Ectodermal cell (in vitro differentiated cells): ENCODE measurements at regions not wholly inside any gene's neighbourhood (a gene's known extent, or its start where the extent isn't known, plus 50 kb on each side); places are given as distances from the start of the nearest gene placed in this dataset.

Experiments used
- H3K27ac ChIP-seq: 2 replicates; pipeline ENCODE4 v1.7.0; 2013; ENCODE audit warnings: mild to moderate bottlenecking, low read depth, low read length; ENCODE audit not compliant: insufficient read depth, poor library complexity, severe bottlenecking
- H3K27me3 ChIP-seq: 2 replicates; pipeline ENCODE4 v1.7.0; 2013; ENCODE audit warnings: mild to moderate bottlenecking, low read length; ENCODE audit not compliant: insufficient read depth, control insufficient read depth, poor library complexity, severe bottlenecking
- H3K36me3 ChIP-seq: one replicate; pipeline ENCODE4 v1.7.0; 2013; ENCODE audit warnings: low read length; ENCODE audit not compliant: control insufficient read depth, insufficient read depth
- H3K4me1 ChIP-seq: one replicate; pipeline ENCODE4 v1.7.0; 2013; ENCODE audit warnings: low read length; ENCODE audit not compliant: control insufficient read depth, insufficient read depth
- H3K4me3 ChIP-seq: 2 replicates; pipeline ENCODE4 v1.7.0; 2013; ENCODE audit warnings: low read depth, low read length, control low read depth; ENCODE audit not compliant: insufficient read depth
- H3K9me3 ChIP-seq: 2 replicates; pipeline ENCODE4 v1.7.0; 2013; ENCODE audit warnings: mild to moderate bottlenecking, low read length, moderate library complexity; ENCODE audit not compliant: control insufficient read depth
- WGBS, 2 experiments: methylation state at CpG; one replicate each; pipeline ENCODE4 v1.1.7; 2013; ENCODE audit warnings: missing lambda C conversion rate in 2 of 2; 5-methylcytosine and 5-hydroxymethylcytosine counted together

GRCh38 chr2:172273910-172274571, 153.3 kb upstream of the ITGA6 start:
- H3K27me3 ChIP-seq: no peaks in the 10 kb centered on the region
- H3K27ac ChIP-seq: no peak overlapping the region
- H3K36me3 ChIP-seq: no peaks in the 10 kb centered on the region
- WGBS, 2 experiments: 90 to 94% methylated on average over 6 of the region's 6 CpGs
- peaks cover 15% of the 10 kb centered on the region for H3K4me1 ChIP-seq
- H3K9me3 ChIP-seq: peaks cover 3% of the 10 kb centered on the region
- H3K4me3 ChIP-seq: no peak overlapping the region

- Histone ChIP-seq H3K9me3 (peaks cover 3% of the 10 kb centered on the region), H3K27me3 (no peaks in the 10 kb centered on the region), H3K27ac (no peak overlapping the region), H3K4me3 (no peak overlapping the region), H3K36me3 (no peaks in the 10 kb centered on the region), H3K4me1 (peaks cover 13% of the 10 kb centered on the region)
- 90 to 95% methylated on average over 5 of the region's 5 CpGs for WGBS, 2 experiments
Measured at GRCh38 chr2:172275239-172275638, 152.1 kb upstream of the ITGA6 start.

GRCh38 chr2:172276961-172277360, 150.4 kb upstream of the ITGA6 start:
- H3K27ac ChIP-seq: no peak overlapping the region
- H3K4me3 ChIP-seq: no peak overlapping the region
- no peaks in the 10 kb centered on the region for H3K27me3 ChIP-seq
- H3K4me1 ChIP-seq: peaks cover 7% of the 10 kb centered on the region
- H3K36me3 ChIP-seq: no peaks in the 10 kb centered on the region
- peaks cover 3% of the 10 kb centered on the region for H3K9me3 ChIP-seq

- WGBS, 2 experiments: 92 to 95% methylated on average over 6 of the region's 6 CpGs
- Histone ChIP-seq H3K4me3 (no peak overlapping the region), H3K4me1 (peaks cover 21% of the 10 kb centered on the region), H3K27ac (no peak overlapping the region), H3K27me3 (no peaks in the 10 kb centered on the region), H3K36me3 (no peaks in the 10 kb centered on the region), H3K9me3 (peaks cover 3% of the 10 kb centered on the region)
Measured at GRCh38 chr2:172278667-172279066, 148.7 kb upstream of the ITGA6 start.

- H3K36me3 ChIP-seq: no peaks in the 10 kb centered on the region
- H3K9me3 ChIP-seq: peaks cover 3% of the 10 kb centered on the region
- H3K4me3 ChIP-seq: no peak overlapping the region
- 81 to 94% methylated on average over 2 to 3 of the region's 5 CpGs for WGBS, 2 experiments
- peaks cover 26% of the 10 kb centered on the region for H3K4me1 ChIP-seq
- H3K27me3 ChIP-seq: no peaks in the 10 kb centered on the region
- H3K27ac ChIP-seq: no peak overlapping the region
Measured at GRCh38 chr2:172279214-172279613, 148.2 kb upstream of the ITGA6 start.

GRCh38 chr2:172279813-172280212, 147.6 kb upstream of the ITGA6 start:
- H3K36me3 ChIP-seq: no peaks in the 10 kb centered on the region
- H3K4me1 ChIP-seq: peaks cover 32% of the 10 kb centered on the region
- H3K9me3 ChIP-seq: peaks cover 3% of the 10 kb centered on the region
- no peak overlapping the region for H3K27ac ChIP-seq
- H3K27me3 ChIP-seq: no peaks in the 10 kb centered on the region
- no peak overlapping the region for H3K4me3 ChIP-seq

GRCh38 chr2:172280571-172281361, 146.6 kb upstream of the ITGA6 start:
- Histone ChIP-seq H3K36me3 (no peaks in the 10 kb centered on the region), H3K4me1 (peaks cover 33% of the 10 kb centered on the region), H3K9me3 (peaks cover 3% of the 10 kb centered on the region), H3K27ac (no peak overlapping the region), H3K27me3 (no peaks in the 10 kb centered on the region), H3K4me3 (no peak overlapping the region)
- 84 to 85% methylated on average over 5 to 6 of the region's 6 CpGs for WGBS, 2 experiments

- no peaks in the 10 kb centered on the region for H3K36me3 ChIP-seq
- peaks cover 3% of the 10 kb centered on the region for H3K9me3 ChIP-seq
- no peaks in the 10 kb centered on the region for H3K27me3 ChIP-seq
- 91 to 95% methylated on average over 2 of the region's 3 CpGs for WGBS, 2 experiments
- H3K4me1 ChIP-seq: peaks cover 41% of the 10 kb centered on the region
- H3K4me3 ChIP-seq: no peak overlapping the region
- no peak overlapping the region for H3K27ac ChIP-seq
Measured at GRCh38 chr2:172281648-172282570, 145.5 kb upstream of the ITGA6 start.

- 93 to 99% methylated on average over 3 to 5 of the region's 5 CpGs for WGBS, 2 experiments
Measured at GRCh38 chr2:172282944-172283343, 144.4 kb upstream of the ITGA6 start.

GRCh38 chr2:172283476-172283875, 143.9 kb upstream of the ITGA6 start:
- Histone ChIP-seq H3K4me3 (no peak overlapping the region), H3K4me1 (peaks cover 47% of the 10 kb centered on the region), H3K36me3 (no peaks in the 10 kb centered on the region), H3K9me3 (no peaks in the 10 kb centered on the region), H3K27me3 (no peaks in the 10 kb centered on the region), H3K27ac (no peak overlapping the region)
- WGBS, 2 experiments: 93 to 95% methylated on average over 5 of the region's 5 CpGs

More at GRCh38 chr2:172282944-172283343, 144.4 kb upstream of the ITGA6 start:
- H3K9me3 ChIP-seq: no peaks in the 10 kb centered on the region
- H3K27ac ChIP-seq: no peak overlapping the region
- no peak overlapping the region for H3K4me3 ChIP-seq
- peaks cover 46% of the 10 kb centered on the region for H3K4me1 ChIP-seq
- H3K36me3 ChIP-seq: no peaks in the 10 kb centered on the region
- H3K27me3 ChIP-seq: no peaks in the 10 kb centered on the region
